HG03460 (cell line): ENCODE measurements at regions not wholly inside any gene's neighbourhood (a gene's known extent, or its start where the extent isn't known, plus 50 kb on each side); places are given as distances from the start of the nearest gene placed in this dataset.

Source experiments
- ATAC-seq: cut with Tn5 transposase; IDR thresholded peaks from one replicate; pipeline ENCODE4 v1.9.1; 2021; ENCODE audit not compliant: unreplicated experiment

GRCh38 chr13:89279374-89279773 is 1608.2 kb downstream of the SLITRK5 start:
- no peak for ATAC-seq

- ATAC-seq = no peak
Measured at GRCh38 chr13:89281331-89281730, 1610.2 kb downstream of the SLITRK5 start.

GRCh38 chr13:89282241-89282640 is 1611.1 kb downstream of the SLITRK5 start:
- no peak for ATAC-seq

- no peak for ATAC-seq
Measured at GRCh38 chr13:89287381-89287780, 1616.2 kb downstream of the SLITRK5 start.

- ATAC-seq = no peak
Measured at GRCh38 chr13:89294115-89294867, 1623.1 kb downstream of the SLITRK5 start.

GRCh38 chr13:89307278-89307677 is 1636.1 kb downstream of the SLITRK5 start:
- no peak for ATAC-seq

- ATAC-seq = no peak
Measured at GRCh38 chr13:89310943-89311672, 1639.9 kb downstream of the SLITRK5 start.

- ATAC-seq = no peak
Measured at GRCh38 chr13:89315287-89315686, 1644.1 kb downstream of the SLITRK5 start.

- no peak for ATAC-seq
Measured at GRCh38 chr13:89322466-89322865, 1651.3 kb downstream of the SLITRK5 start.

GRCh38 chr13:89324582-89324981 is 1653.4 kb downstream of the SLITRK5 start:
- no peak for ATAC-seq

GRCh38 chr13:89343165-89343564 is 1672.0 kb downstream of the SLITRK5 start:
- no peak for ATAC-seq

- ATAC-seq = no peak
Measured at GRCh38 chr13:89352384-89352783, 1681.2 kb downstream of the SLITRK5 start.

GRCh38 chr13:89361909-89362308 is 1690.7 kb downstream of the SLITRK5 start:
- ATAC-seq = no peak

- no peak for ATAC-seq
Measured at GRCh38 chr13:89363144-89363543, 1692.0 kb downstream of the SLITRK5 start.

GRCh38 chr13:89372193-89372592 is 1701.0 kb downstream of the SLITRK5 start:
- ATAC-seq = no peak

- no peak for ATAC-seq
Measured at GRCh38 chr13:89375839-89376238, 1704.7 kb downstream of the SLITRK5 start.

GRCh38 chr13:89380101-89380500 is 1708.9 kb downstream of the SLITRK5 start:
- peak; percentile 85 for ATAC-seq

GRCh38 chr13:89382981-89383380 is 1711.8 kb downstream of the SLITRK5 start:
- no peak for ATAC-seq

GRCh38 chr13:89383891-89384290 is 1712.7 kb downstream of the SLITRK5 start:
- ATAC-seq = no peak

GRCh38 chr13:89393758-89394304 is 1722.7 kb downstream of the SLITRK5 start:
- no peak for ATAC-seq

GRCh38 chr13:89401264-89401675 is 1730.1 kb downstream of the SLITRK5 start:
- no peak for ATAC-seq

GRCh38 chr13:89402211-89402610 is 1731.0 kb downstream of the SLITRK5 start:
- ATAC-seq = no peak
